AG04450 (cell line): ENCODE measurements at regions not wholly inside any gene's neighbourhood (a gene's known extent, or its start where the extent isn't known, plus 50 kb on each side); places are given as distances from the start of the nearest gene placed in this dataset.

Experiments used
- CTCF ChIA-PET: fragments of 300-600, 350-600 bp; formaldehyde crosslinking; extraction: SDS; loops from one replicate; lab custom pipeline; 2022; ENCODE audit warnings: antibody characterized with exemption, inconsistent platforms; lab: Charles Lee
- POLR2A ChIA-PET: fragments of 350-600 bp; formaldehyde crosslinking; extraction: SDS; loops from one replicate; lab custom pipeline; 2021; ENCODE audit warnings: antibody characterized with exemption, inconsistent platforms; lab: Yijun Ruan, JAX
- DNase-seq: peaks from one replicate; pipeline ENCODE4 v3.0.0-alpha.2; 2011; ENCODE audit warnings: low read depth, low spot score
- H3K27ac ChIP-seq: one replicate; pipeline ENCODE4 v1.5.1; 2012; ENCODE audit warnings: low read depth, low read length, control low read depth
- H3K27me3 ChIP-seq: one replicate; pipeline ENCODE4 v1.6.0; 2012; ENCODE audit warnings: low read length; ENCODE audit not compliant: control insufficient read depth, insufficient read depth
- H3K4me3 ChIP-seq: 2 replicates; pipeline ENCODE4 v1.5.1; 2011; ENCODE audit warnings: mild to moderate bottlenecking, low read depth, low read length, control low read depth
- H3K9me3 ChIP-seq: 2 replicates; pipeline ENCODE4 v1.5.1; 2012; ENCODE audit warnings: low read length; ENCODE audit not compliant: control insufficient read depth, insufficient read depth
- CTCF ChIP-seq: IDR thresholded peaks from 2 replicates; pipeline ENCODE4 v1.5.1; 2011; ENCODE audit warnings: low read depth, low read length, control low read depth, inconsistent platforms

- no peak for TF ChIP-seq CTCF
- ChIA-PET POLR2A (no interaction called here), CTCF (no interaction called here)
- no peak overlapping the region for H3K4me3 ChIP-seq
- no peaks in the 10 kb centered on the region for H3K27me3 ChIP-seq
- DNase-seq = no peak
- no peak overlapping the region for H3K27ac ChIP-seq
- peaks cover 3% of the 10 kb centered on the region; the same call in 1 of the 2 replicates for H3K9me3 ChIP-seq
Observed at GRCh38 chr6:88266126-88266525, 100.0 kb upstream of the CNR1 start.

GRCh38 chr6:88263591-88263990 is 97.4 kb upstream of the CNR1 start:
- Histone ChIP-seq H3K4me3 (no peak overlapping the region), H3K27ac (no peak overlapping the region), H3K27me3 (no peaks in the 10 kb centered on the region), H3K9me3 (peaks cover 3% of the 10 kb centered on the region; the same call in 1 of the 2 replicates)
- ChIA-PET POLR2A (no interaction called here), CTCF (no interaction called here)
- no peak for DNase-seq
- no peak for TF ChIP-seq CTCF

- POLR2A ChIA-PET = no interaction called here
- Histone ChIP-seq H3K9me3 (peaks cover 3% of the 10 kb centered on the region; the same call in 1 of the 2 replicates), H3K4me3 (no peak overlapping the region), H3K27ac (no peak overlapping the region), H3K27me3 (no peaks in the 10 kb centered on the region)
- no peak for TF ChIP-seq CTCF
- no peak for DNase-seq
- CTCF ChIA-PET = no interaction called here
Observed at GRCh38 chr6:88262332-88262731, 96.2 kb upstream of the CNR1 start.

GRCh38 chr6:88251301-88251700 is 85.2 kb upstream of the CNR1 start:
- Histone ChIP-seq H3K27me3 (no peaks in the 10 kb centered on the region), H3K9me3 (peaks cover 4% of the 10 kb centered on the region; the same call in 1 of the 2 replicates), H3K4me3 (no peak overlapping the region), H3K27ac (no peak overlapping the region)
- CTCF ChIA-PET = no interaction called here
- DNase-seq = no peak
- TF ChIP-seq CTCF = no peak
- POLR2A ChIA-PET = no interaction called here

GRCh38 chr6:88248709-88249321 is 82.7 kb upstream of the CNR1 start:
- ChIA-PET CTCF (no interaction called here), POLR2A (no interaction called here)
- Histone ChIP-seq H3K27ac (no peak overlapping the region), H3K27me3 (no peaks in the 10 kb centered on the region), H3K9me3 (peaks cover 3% of the 10 kb centered on the region; the same call in 1 of the 2 replicates), H3K4me3 (no peak overlapping the region)
- DNase-seq = no peak
- no peak for TF ChIP-seq CTCF
